Neural progenitor cell (in vitro differentiated cells): ENCODE measurements at regions not wholly inside any gene's neighbourhood (a gene's known extent, or its start where the extent isn't known, plus 50 kb on each side); places are given as distances from the start of the nearest gene placed in this dataset.

Source experiments
- EZH2 ChIP-seq: fragments of 200-600 bp; sonication (generic); IDR thresholded peaks from 2 replicates; pipeline ENCODE4 v1.6.1; 2017; ENCODE audit warnings: antibody characterized with exemption, mild to moderate bottlenecking, moderate library complexity
- TF ChIP-seq, protein P1 (sequence below): fragments of 200-600 bp; sonication (generic); IDR thresholded peaks from 2 replicates; pipeline ENCODE4 v1.5.1; 2017; ENCODE audit warnings: antibody characterized with exemption, mild to moderate bottlenecking

DNA sequence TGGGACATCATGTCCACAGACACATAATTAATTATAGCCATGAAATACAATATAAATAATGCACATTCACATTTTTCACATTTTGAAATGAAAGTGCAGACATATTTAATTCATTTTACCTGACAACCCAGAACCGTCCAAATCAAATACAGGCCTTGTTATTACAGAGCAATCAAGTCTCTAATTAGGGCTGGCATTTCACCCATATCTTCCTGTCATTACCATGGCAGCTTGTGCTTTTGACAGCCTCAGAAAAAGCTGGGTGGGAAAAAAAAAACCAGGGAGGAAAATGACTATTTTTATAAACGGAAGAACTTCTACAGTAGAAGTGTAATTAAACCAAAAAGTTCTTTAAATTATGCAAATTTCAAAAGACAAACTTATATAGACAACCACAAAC lies 436.4 kb downstream of the FBXO15 start:
- TF ChIP-seq, protein P1, sequence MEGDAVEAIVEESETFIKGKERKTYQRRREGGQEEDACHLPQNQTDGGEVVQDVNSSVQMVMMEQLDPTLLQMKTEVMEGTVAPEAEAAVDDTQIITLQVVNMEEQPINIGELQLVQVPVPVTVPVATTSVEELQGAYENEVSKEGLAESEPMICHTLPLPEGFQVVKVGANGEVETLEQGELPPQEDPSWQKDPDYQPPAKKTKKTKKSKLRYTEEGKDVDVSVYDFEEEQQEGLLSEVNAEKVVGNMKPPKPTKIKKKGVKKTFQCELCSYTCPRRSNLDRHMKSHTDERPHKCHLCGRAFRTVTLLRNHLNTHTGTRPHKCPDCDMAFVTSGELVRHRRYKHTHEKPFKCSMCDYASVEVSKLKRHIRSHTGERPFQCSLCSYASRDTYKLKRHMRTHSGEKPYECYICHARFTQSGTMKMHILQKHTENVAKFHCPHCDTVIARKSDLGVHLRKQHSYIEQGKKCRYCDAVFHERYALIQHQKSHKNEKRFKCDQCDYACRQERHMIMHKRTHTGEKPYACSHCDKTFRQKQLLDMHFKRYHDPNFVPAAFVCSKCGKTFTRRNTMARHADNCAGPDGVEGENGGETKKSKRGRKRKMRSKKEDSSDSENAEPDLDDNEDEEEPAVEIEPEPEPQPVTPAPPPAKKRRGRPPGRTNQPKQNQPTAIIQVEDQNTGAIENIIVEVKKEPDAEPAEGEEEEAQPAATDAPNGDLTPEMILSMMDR, result no peak
- no peak for TF ChIP-seq EZH2
